ENCODE measurements at regions not wholly inside any gene's neighbourhood (a gene's known extent, or its start where the extent isn't known, plus 50 kb on each side); places are given as distances from the start of the nearest gene placed in this dataset.
"Not testable (repeated sequence)": the region's sequence is repeated elsewhere in the genome, so short reads cannot be mapped to it uniquely, and the experiment has no call there.

DNA sequence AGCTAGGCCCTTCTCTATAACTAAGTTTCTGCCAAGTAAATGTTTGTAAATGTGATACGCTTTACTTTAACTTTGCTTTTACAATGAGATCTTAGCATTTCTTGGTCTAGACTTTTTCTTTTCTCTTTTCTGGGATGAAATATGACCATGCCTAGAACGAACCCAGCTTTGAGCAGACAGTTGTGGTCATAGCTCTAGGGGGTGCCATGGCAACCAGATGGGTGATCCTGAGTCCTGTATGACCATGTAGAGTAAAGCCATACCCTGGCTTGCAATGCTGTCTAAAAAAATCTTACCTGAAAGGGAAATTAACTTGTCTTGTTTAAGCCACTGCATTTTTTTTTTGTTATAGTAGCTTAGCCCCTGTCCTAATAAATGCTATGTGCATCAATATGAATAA, 956.3 kb downstream of the SLC4A3 start:
- DNase-seq (ENCODE audit: low read depth in 2 of 2, low spot score in 1 of 2), result no peak

DNA sequence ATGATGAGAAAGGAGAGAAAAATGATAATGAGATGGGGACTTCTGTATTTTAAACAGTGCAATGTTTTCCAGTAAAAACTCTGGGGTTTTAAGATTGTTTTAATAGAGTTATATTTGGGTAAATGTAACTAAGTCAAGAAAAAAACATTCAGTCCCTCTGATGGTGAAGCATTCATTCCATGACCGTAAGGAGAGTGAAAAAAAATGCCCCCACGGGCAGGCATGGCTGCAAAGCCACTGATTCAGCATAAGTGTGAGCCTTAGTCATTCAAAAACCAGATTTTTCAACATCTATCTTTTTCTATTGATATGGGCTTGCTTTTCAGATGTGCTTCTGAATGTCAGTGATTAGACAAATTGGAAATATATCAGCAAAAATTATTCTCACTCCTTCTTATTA, 957.8 kb downstream of the SLC4A3 start:
- DNase-seq (ENCODE audit: low read depth in 2 of 2, low spot score in 1 of 2), result no peak

DNA sequence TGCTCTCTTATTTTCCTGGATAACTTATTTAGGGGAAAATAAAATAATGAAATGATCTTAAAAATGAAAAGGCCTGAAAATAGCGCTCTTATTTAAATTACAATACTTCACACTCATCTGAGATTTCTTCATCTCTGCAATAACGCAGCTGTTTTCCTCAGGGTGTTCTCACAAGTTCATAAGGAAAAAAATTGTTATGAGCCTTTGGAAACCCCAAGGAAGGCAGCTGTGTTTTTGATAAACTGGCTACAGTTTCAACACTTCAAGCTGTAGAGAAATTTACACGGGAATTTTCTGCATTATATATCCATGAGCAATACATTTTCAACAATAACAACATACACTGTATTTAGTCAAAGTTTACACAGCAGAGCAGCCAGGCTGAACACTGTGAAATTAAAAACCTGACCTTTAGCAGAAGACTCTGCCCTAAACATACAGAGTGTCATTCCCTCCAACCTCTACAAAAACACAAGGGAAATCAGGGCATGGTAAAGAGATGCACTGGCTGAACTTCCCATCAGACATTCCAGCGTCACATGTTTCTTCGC, 959.6 kb downstream of the SLC4A3 start:
- no peak for DNase-seq (ENCODE audit: low read depth in 2 of 2, low spot score in 1 of 2)

DNA sequence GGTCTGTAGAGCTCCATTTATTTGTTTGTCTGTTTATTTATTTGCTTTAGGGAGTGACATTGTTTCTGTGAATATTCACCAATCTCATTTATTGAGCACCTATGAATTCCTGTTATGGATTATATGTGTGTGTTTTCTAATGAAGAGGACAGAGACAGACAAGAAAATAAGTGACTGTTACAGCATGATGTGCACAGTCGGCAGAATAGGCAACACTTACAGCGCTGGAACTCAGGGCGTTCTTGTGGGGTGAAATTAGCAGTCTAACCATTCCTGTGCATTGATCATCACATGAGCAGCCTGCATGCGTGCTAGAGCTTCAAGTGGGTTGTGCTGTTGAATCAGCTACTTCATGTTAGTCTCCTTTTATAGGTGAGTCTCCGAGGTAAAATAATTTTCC, 960.7 kb downstream of the SLC4A3 start:
- no peak for DNase-seq (ENCODE audit: low read depth in 2 of 2, low spot score in 1 of 2)

DNA sequence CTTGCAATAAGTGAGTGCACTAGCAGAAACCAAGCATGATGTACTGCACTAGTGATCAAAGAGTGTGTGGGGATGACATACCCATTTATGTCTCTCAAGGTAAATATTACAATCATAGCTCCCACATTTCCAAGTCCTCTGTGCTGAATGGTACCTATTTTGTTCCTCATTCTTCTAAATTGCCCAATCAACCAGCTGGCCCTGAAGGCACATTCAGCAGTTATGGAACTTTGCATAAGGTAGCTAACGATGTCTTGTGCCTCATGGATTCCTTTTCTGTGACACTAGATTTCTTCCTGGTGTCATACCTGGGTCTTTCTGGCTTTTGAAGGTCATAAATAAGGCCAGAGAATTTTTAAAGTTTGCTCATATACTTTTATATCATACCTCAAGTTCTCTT, 963.0 kb downstream of the SLC4A3 start:
- no peak for DNase-seq (ENCODE audit: low read depth in 2 of 2, low spot score in 1 of 2)

DNA sequence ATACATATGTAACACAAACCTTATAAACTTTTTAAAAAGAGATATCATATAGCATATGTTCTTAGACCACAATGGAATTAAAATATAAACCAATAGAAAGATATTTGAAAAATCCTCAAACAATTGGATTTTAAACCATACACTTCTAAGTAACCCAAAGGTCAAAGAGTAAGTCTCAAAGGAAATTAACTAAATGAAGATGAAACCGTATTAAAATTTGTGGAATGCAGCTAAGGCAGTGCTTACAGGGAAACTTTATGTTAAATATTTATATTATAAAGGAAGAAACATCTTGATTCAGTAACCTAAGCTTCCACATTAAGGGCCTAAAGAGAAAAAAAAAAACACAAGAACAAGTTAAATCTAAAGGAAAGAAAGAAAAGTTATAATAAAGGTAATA, 966.1 kb downstream of the SLC4A3 start:
- no peak for DNase-seq (ENCODE audit: low read depth in 2 of 2, low spot score in 1 of 2)

DNA sequence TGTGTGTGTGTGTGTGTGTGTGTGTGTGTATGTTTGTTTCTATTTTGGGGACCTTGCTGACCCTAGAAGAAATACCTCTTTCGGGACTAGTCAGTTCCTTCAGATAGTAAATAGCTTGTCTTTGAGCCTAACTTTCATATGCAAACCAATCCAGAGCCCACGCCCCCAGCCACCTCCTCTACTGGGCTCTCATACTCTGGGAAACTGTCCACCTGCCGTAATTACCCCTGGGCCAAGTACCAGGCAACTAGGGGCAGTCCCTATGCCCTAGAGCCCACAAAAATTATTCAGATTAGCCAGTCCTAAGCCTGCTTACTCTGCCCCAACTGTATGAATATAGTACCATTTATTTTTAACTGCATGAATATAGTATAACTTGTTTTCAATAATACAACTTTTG, 970.4 kb downstream of the EPHA4 start:
- no peak for DNase-seq (ENCODE audit: low read depth in 2 of 2, low spot score in 1 of 2)

DNA sequence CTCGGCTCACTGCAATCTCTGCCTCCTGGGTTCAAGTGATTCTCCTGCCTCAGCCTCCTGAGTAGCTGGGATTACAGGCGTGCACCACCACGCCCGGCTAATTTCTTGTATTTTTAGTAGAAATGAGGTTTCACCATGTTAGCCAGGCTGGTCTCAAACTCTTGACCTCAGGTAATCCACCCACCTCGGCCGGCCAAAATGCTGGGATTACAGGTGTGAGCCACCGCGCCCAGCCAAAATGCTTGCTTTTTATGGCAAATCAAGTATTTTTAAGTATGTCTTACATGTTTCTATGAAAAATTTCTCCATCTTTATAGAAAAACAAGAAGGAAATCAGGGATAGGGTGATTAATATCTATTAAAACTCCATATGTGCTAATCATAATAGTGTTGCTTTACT, 959.1 kb downstream of the EPHA4 start:
- not testable (repeated sequence) for DNase-seq (ENCODE audit: low read depth in 2 of 2, low spot score in 1 of 2)

DNA sequence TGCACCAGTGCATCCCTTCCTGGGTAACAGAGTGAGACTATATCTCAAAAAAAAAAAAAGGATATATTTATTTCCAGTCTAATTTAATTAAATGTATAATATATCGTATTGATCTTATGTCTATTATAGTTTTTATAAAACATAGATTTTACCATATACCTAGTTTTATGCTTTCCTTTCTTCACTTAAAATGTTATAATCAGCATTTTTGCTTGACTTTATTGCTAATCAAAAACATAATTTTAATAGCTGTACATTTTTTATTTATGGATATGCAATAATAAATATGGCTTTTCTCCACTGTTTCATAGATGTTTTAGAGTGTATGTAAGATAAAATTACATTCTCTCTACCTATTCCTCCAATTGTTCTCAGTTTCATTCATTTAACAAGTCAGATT, 958.0 kb downstream of the EPHA4 start:
- DNase-seq (ENCODE audit: low read depth in 2 of 2, low spot score in 1 of 2), result no peak

DNA sequence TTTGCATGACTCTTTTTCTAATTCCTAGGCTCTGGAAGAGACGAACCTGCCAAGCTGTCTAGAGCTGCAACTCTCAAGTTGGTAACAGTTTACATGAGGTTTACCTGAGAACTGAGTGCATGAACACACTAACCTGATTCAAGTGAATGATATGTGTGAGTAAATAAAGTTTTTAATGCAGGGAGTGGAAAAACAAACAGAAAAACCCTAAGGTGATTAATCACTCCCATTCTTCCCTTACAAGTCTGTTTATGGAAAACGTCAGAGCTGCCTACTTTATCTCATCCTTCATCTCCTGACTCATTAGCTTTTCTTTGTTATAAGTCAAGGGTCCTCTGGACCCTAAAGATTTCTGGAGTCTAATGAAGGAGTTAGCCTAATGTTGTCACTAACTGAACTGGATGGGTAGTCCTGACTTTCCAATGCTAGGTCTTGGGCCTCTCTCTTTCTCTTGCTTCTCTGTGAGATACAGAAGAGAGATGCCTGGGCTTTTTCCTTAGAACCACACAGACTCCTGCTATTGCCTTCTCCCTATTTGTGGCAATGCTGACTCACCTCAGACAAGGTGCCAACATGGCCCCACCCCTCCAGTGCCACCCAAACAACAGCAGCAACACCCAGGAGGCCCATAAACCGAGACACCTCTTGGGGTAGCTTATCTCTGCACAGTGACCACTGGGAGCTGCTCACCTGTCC, 952.4 kb downstream of the EPHA4 start:
- DNase-seq (ENCODE audit: low read depth in 2 of 2, low spot score in 1 of 2), result no peak

DNA sequence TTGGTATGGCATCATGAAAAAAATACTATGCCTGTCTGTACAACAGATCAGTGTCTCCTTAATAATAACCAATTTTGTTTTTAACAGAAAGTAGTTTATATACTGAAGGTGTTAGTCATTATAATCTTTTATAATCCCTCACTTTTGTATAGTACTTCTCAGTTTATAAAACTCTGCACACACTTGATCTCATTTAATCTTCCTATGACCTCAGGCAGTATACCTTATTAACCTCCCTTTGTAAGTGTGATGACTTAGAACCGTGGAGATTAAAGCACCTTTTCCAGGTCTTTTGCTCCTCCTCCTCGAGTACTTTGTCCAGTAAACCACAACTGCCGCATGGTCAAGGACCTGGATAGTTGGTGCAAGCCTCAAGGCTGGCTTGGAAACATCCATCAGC, 945.5 kb downstream of the EPHA4 start:
- DNase-seq (ENCODE audit: low read depth in 2 of 2, low spot score in 1 of 2), result no peak

DNA sequence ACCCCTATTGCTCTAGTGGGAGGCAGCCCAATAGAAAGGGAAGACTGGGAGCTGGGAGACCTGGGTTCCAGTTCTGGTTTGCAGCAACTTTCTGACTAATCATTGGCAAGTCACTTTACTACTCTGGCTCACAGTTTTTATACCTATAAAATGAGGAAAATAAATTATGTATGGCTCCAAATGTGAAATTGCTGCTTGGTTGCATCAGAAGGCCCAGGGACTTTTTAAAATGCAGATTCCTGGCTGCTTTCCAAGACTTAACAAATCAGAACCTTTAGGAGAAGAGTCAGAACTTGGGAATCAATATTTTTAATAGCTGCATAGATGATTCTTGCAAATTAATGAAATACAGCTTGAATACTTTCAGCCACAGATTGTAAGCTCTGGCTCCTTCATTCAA, 943.9 kb downstream of the EPHA4 start:
- DNase-seq (ENCODE audit: low read depth in 2 of 2, low spot score in 1 of 2), result no peak

DNA sequence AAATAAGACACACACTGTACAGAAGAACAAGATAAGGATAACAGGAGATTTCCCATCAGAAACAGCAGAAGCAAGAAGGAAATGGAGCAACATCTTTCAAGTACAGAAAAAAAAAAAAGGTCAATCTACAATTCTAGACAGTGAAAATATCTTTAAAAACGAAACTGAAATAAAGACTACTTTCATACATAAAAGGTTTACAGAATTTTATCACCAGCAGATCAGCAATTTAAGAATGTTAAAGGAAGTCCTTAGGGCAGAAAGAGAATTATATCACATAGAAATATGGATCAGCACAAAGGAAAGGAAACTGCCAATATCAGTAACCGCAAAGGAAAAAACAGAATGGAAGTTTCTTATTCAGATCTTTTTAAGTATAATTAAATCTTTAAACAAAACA, 931.0 kb downstream of the EPHA4 start:
- DNase-seq (ENCODE audit: low read depth in 2 of 2, low spot score in 1 of 2), result no peak

DNA sequence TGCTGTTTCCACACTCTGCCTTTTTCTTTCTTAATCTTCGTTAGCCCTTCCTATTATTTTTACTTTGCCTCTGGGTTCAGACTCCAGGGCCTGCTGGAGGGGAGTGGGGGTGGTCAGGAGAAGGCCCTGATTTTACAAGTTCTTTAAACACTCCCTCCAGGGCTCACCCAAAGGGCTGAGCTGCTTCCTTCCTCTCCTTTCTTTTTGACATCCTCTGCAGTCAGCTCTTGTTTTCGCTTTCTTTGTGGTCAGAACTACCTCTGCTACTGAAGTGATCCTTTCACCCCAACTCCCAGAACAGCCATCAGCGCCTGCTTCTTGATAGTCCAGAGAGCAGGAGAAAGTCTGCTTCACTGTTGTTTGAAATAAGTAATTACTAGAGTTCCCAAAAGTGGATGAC, 925.7 kb downstream of the EPHA4 start:
- no peak for DNase-seq (ENCODE audit: low read depth in 2 of 2, low spot score in 1 of 2)

DNA sequence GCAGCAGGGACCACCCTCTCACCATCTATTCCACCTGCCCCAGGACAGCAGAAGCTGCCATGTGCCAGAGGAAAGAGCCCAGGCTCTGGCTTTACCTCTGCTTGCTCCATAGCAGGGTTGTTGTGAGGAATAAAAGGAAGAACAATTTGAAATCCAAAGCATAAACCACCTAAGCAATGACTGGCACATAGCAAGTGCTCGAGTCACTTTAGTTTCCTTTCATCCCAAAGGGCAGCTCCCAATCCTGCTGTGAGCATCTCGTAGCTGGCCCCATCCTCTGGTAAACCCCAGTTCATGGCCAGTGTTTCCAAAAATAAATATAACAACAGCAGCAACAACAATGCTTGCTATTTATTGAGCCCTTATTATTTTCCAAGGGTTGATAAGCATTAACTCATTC, 923.5 kb downstream of the EPHA4 start:
- DNase-seq (ENCODE audit: low read depth in 2 of 2, low spot score in 1 of 2), result no peak

DNA sequence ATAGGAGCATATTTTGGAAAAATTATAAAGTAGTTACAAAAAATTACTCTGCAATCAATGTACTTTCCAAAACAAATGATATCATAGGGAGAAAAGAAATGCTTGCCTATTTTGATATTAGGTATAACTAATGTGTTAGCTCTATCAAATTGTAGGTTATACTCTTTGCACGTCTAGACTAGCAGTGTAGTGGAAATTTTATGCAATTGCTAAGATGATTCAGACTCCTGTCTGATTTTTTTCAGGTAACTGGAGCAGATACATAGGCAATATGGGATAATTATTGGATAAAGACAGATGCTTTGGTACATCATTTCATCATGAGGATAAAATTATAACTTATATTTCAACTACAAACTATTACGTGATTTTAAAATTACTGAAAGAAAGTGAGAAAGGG, 918.3 kb downstream of the EPHA4 start:
- DNase-seq (ENCODE audit: low read depth in 2 of 2, low spot score in 1 of 2), result no peak

DNA sequence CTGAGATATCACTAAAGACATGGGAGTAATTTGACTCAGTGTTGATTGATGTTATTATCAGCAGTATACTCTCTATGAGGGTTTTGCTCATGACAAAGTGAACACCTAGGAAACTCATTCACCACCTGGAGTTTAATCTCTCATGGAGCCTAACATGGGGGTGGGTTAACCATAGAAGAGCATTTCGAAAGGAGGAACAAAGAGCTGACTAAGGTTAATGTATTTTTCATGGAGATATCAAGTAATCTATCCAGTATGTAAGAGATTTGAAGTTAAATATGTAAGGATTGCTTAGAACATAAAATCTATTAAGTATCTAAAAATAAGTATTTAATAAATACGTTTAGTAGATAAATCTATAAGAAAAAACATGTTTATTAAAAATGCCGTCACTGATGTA, 917.8 kb downstream of the EPHA4 start:
- DNase-seq (ENCODE audit: low read depth in 2 of 2, low spot score in 1 of 2), result no peak

DNA sequence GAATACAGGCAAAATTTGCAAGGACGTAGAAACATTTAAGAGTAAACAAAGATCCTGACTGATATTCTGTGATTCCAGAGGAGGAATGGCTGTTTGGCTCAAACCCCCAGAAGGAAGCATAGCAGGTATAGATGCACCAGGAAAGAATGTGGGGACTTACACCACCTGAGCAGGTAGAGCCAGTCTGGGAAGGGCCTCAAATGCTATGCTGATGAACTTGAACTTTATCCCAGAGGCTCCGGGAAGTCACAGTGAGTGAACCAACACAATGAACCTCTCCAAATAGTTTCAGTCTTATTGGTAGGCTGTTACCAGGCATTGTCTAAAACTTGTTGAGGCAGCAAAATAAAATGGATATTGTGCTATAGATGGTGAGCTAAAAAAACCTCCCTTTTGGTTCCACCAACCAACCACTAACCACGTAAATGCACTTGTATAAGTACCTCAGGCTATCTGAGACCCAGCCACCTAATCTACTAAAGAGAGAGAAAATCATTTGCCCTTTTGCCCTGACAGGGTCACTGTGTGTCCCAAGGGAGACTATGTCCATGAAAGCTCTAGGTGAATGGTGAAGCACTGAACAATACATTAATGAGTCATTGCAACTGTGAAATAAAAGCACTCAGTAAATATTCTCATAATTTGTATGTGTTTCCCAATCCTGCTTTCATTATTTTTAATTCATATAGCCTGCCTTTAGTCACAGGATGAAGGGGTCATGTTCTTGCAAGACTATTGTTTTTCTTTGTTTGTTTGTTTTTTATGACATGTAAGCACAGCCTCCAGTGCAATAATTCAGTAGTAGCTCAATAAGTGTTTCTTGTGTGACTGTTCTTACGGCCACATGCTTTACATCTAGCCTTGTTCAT, 911.6 kb downstream of the EPHA4 start:
- DNase-seq (ENCODE audit: low read depth in 2 of 2, low spot score in 1 of 2), result no peak

DNA sequence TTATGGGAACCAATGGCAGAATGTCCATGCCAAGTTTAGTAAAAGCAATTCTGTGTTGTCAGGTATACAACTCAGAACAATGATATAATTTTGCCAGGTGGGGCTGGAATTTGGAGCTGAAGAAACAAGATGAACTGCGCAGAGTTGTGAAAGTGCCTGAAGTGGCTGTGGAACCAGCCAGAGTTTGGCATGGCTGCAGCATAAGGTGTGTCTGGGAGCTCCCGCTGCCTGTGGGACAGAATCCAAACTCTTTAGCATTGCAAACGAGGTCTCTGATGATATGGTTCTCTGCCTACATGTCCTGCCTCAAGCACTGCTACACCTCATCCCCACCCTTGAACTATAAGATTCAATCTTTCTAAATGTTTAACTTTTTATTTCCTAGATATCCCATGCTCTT, 909.7 kb downstream of the EPHA4 start:
- DNase-seq (ENCODE audit: low read depth in 2 of 2, low spot score in 1 of 2), result no peak

DNA sequence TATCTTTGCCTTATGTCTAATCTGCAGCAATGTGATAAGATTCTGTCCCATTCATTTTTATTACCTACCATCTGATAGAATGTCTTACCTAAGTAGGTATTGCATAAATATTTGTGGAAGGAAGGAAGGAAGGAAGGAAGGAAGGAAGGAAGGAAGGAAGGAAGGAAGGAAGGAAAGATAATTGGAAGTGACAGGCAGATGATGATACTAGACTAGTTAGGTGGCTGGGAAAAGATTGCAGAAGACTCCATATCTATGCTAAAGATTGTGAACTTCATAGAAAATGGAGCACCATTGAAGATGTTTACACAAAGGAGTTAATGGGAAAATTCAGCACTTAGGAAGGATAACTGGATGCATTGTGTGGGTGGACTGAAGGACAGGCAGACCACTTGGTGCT, 909.0 kb downstream of the EPHA4 start:
- DNase-seq (ENCODE audit: low read depth in 2 of 2, low spot score in 1 of 2), result no peak

DNA sequence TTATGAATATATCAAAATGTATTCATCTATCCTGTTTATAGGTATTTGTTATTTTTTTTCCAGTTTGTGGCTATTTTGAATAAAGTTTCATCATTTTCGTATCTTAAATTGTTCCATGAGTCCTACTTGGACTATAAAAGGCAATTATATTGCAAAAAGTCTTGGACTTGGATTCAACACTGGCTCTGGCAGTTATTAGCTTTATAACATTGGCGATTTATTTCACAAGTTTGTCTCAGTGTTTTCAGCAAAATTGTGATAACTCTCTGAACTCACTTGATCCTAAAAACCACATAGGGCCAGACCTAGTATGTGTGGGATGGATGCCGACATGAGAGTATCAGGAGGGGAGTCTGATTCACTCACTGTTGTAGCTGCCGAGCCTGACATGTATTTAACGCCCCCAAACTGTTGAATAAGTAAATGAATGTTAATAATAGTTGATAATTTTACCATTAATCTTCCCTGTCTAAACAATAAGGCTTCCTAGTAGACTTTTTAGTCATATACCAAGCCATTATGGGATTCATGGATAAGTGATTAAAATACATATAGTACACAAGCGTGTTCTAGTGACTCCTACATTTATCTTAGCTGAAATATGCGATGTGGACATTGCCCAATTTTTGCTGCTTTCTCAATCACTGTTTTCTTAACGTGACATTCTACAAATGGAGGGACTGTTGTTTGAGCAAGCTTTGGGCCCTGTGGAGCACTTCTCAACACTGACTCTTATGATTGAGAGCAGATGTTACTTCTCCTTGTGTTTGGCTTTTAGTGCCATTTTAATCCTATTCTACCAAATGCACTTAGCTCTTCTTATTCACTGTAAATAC, 907.6 kb downstream of the EPHA4 start:
- DNase-seq (ENCODE audit: low read depth in 2 of 2, low spot score in 1 of 2), result no peak

DNA sequence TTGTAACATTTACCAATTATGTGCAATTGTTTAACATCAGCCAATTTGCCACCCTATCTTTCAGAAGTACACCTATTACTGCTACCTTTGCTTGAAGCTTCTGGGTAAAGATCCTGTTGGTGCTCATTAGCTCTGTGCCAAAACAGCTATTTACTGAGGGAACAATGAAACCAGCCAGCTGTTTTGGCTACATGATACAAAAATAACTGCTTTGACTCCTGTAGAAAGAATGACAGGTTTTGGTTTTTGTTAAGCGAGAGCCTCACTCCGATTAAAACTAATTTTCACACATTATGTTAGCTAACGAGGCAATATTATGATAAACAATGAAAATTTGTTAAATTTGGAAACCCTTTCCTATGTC, 907.0 kb downstream of the EPHA4 start:
- no peak for DNase-seq (ENCODE audit: low read depth in 2 of 2, low spot score in 1 of 2)

Data from stimulated activated CD8-positive, alpha-beta memory T cell treated with anti-CD3 and anti-CD28 coated beads, Interleukin-4, amount 100 ng/mL, for 1 hour (primary cell).